Trophoblast cell (in vitro differentiated cells and primary cell): ENCODE measurements at regions not wholly inside any gene's neighbourhood (a gene's known extent, or its start where the extent isn't known, plus 50 kb on each side); places are given as distances from the start of the nearest gene placed in this dataset.

Experiments used
- DNase-seq, 2 donors: peaks; one replicate each; pipeline ENCODE4 v3.0.0-alpha.2; 2016
- H2AFZ ChIP-seq: 2 replicates; pipeline ENCODE4 v1.6.1; 2013; ENCODE audit warnings: low read length, moderate library complexity, mild to moderate bottlenecking; ENCODE audit not compliant: insufficient read depth, poor library complexity
- H2AK5ac ChIP-seq: 2 replicates; pipeline ENCODE4 v1.6.1; 2013; ENCODE audit warnings: mild to moderate bottlenecking, low read length
- H2BK120ac ChIP-seq: 2 replicates; pipeline ENCODE4 v1.6.1; 2013; ENCODE audit warnings: low read length, mild to moderate bottlenecking, moderate library complexity; ENCODE audit not compliant: insufficient read depth, poor library complexity
- H2BK12ac ChIP-seq: 2 replicates; pipeline ENCODE4 v1.6.1; 2013; ENCODE audit warnings: mild to moderate bottlenecking, low read length, moderate library complexity
- H2BK5ac ChIP-seq: 2 replicates; pipeline ENCODE4 v1.6.1; 2013; ENCODE audit warnings: low read length, low read depth, moderate library complexity, mild to moderate bottlenecking; ENCODE audit not compliant: poor library complexity
- H3K14ac ChIP-seq: 2 replicates; pipeline ENCODE4 v1.6.1; 2013; ENCODE audit warnings: mild to moderate bottlenecking, low read length
- H3K18ac ChIP-seq: 2 replicates; pipeline ENCODE4 v1.6.1; 2013; ENCODE audit warnings: mild to moderate bottlenecking, low read length
- H3K23ac ChIP-seq: 2 replicates; pipeline ENCODE4 v1.6.1; 2013; ENCODE audit warnings: low read length
- H3K27ac ChIP-seq: 2 replicates; pipeline ENCODE4 v1.5.1; 2013; ENCODE audit warnings: low read depth, mild to moderate bottlenecking, inconsistent platforms, low read length, moderate library complexity
- H3K27me3 ChIP-seq: 2 replicates; pipeline ENCODE4 v1.6.1; 2013; ENCODE audit warnings: inconsistent platforms, mild to moderate bottlenecking, low read length, moderate library complexity; ENCODE audit not compliant: insufficient read depth
- H3K36me3 ChIP-seq, 2 experiments: 1 replicate in 1 of 2; 2 replicates in 1 of 2; pipeline ENCODE4 v1.6.1; 2013; ENCODE audit warnings: low read length in 2 of 2, mild to moderate bottlenecking in 2 of 2, moderate library complexity in 1 of 2; ENCODE audit not compliant: insufficient read depth in 2 of 2, control insufficient read depth in 1 of 2
- H3K4ac ChIP-seq: 2 replicates; pipeline ENCODE4 v1.6.1; 2013; ENCODE audit warnings: low read depth, mild to moderate bottlenecking, low read length, moderate library complexity
- H3K4me1 ChIP-seq, 2 experiments: 1 replicate in 1 of 2; 2 replicates in 1 of 2; pipeline ENCODE4 v1.6.1; 2013; ENCODE audit warnings: low read length in 2 of 2, mild to moderate bottlenecking in 2 of 2, moderate library complexity in 1 of 2; ENCODE audit not compliant: insufficient read depth in 2 of 2, control insufficient read depth in 1 of 2
- H3K4me2 ChIP-seq: 2 replicates; pipeline ENCODE4 v1.6.1; 2013; ENCODE audit warnings: inconsistent platforms, mild to moderate bottlenecking, low read length, moderate library complexity
- H3K4me3 ChIP-seq: 2 replicates; pipeline ENCODE4 v1.5.1; 2013; ENCODE audit warnings: mild to moderate bottlenecking, low read depth, low read length, inconsistent platforms
- H3K79me1 ChIP-seq: one replicate; pipeline ENCODE4 v1.6.1; 2013; ENCODE audit warnings: low read length
- H3K79me2 ChIP-seq: 2 replicates; pipeline ENCODE4 v1.6.1; 2013; ENCODE audit warnings: low read length, mild to moderate bottlenecking; ENCODE audit not compliant: control insufficient read depth, insufficient read depth, poor library complexity
- H3K9ac ChIP-seq: 2 replicates; pipeline ENCODE4 v1.6.1; 2013; ENCODE audit warnings: mild to moderate bottlenecking, low read length
- H3K9me3 ChIP-seq: 2 replicates; pipeline ENCODE4 v1.6.1; 2013; ENCODE audit warnings: low read depth, mild to moderate bottlenecking, control low read depth, inconsistent platforms, low read length; ENCODE audit not compliant: insufficient read depth
- H4K12ac ChIP-seq: 2 replicates; pipeline ENCODE4 v1.6.1; 2013; ENCODE audit warnings: low read depth, mild to moderate bottlenecking, low read length, moderate library complexity
- H4K8ac ChIP-seq: 2 replicates; pipeline ENCODE4 v1.6.1; 2013; ENCODE audit warnings: low read depth, mild to moderate bottlenecking, low read length, moderate library complexity
- H4K91ac ChIP-seq: one replicate; pipeline ENCODE4 v1.6.1; 2013; ENCODE audit warnings: low read depth, mild to moderate bottlenecking, low read length, moderate library complexity
- WGBS: extraction: QIAGEN DNeasy Blood & Tissue Kit; methylation state at CpG from one replicate; pipeline ENCODE4 v1.1.7; 2013; ENCODE audit warnings: missing lambda C conversion rate; ENCODE audit not compliant: insufficient read length, insufficient coverage; ENCODE audit errors: extremely low coverage; 5-methylcytosine and 5-hydroxymethylcytosine counted together

- Histone ChIP-seq H2BK12ac (no peak overlapping the region), H3K9ac (no peak overlapping the region), H3K79me2 (no peaks in the 10 kb centered on the region), H3K23ac (no peak overlapping the region), H4K91ac (no peak overlapping the region), H2AK5ac (no peak overlapping the region), H3K4me1 (no peaks in the 10 kb centered on the region), H2AFZ (no peak overlapping the region), H3K4ac (no peak overlapping the region), H3K18ac (no peak overlapping the region), H4K8ac (no peak overlapping the region), H4K12ac (no peak overlapping the region), H3K27ac (no peak overlapping the region), H2BK120ac (no peak overlapping the region), H3K4me3 (no peak overlapping the region), H3K14ac (no peak overlapping the region), H3K4me2 (no peak overlapping the region), H3K27me3 (no peaks in the 10 kb centered on the region), H3K36me3 (no peaks in the 10 kb centered on the region), H3K9me3 (no peaks in the 10 kb centered on the region), H2BK5ac (no peak overlapping the region), H3K79me1 (no peaks in the 10 kb centered on the region)
- no peak for DNase-seq
Observed at GRCh38 chr21:14713109-14713508, 167.0 kb upstream of the SAMSN1 start.

GRCh38 chr21:14712121-14712715 is 166.1 kb upstream of the SAMSN1 start:
- H3K4me2 ChIP-seq = no peak overlapping the region
- no peaks in the 10 kb centered on the region for H3K79me2 ChIP-seq
- H4K91ac ChIP-seq = no peak overlapping the region
- H4K12ac ChIP-seq = no peak overlapping the region
- no CpG with 5 or more reads among the region's 1 CpG for WGBS
- no peak overlapping the region for H2BK120ac ChIP-seq
- no peak overlapping the region for H3K18ac ChIP-seq
- no peaks in the 10 kb centered on the region for H3K36me3 ChIP-seq
- DNase-seq = peak; percentile 43 to 72
- H2BK12ac ChIP-seq = no peak overlapping the region
- no peak overlapping the region for H3K4ac ChIP-seq
- no peak overlapping the region for H3K27ac ChIP-seq
- no peak overlapping the region for H3K14ac ChIP-seq
- H4K8ac ChIP-seq = no peak overlapping the region
- H3K9me3 ChIP-seq = no peaks in the 10 kb centered on the region
- H3K23ac ChIP-seq = no peak overlapping the region
- H2BK5ac ChIP-seq = no peak overlapping the region
- no peaks in the 10 kb centered on the region for H3K27me3 ChIP-seq
- H3K79me1 ChIP-seq = no peaks in the 10 kb centered on the region
- no peak overlapping the region for H2AFZ ChIP-seq
- no peak overlapping the region for H3K9ac ChIP-seq
- no peak overlapping the region for H2AK5ac ChIP-seq
- no peak overlapping the region for H3K4me3 ChIP-seq
- H3K4me1 ChIP-seq = no peaks in the 10 kb centered on the region

- H4K91ac ChIP-seq = no peak overlapping the region
- H3K79me2 ChIP-seq = no peaks in the 10 kb centered on the region
- H2AK5ac ChIP-seq = no peak overlapping the region
- H3K9ac ChIP-seq = no peak overlapping the region
- no CpG with 5 or more reads among the region's 1 CpG for WGBS
- H3K4me3 ChIP-seq = no peak overlapping the region
- no peak overlapping the region for H3K23ac ChIP-seq
- no peak overlapping the region for H4K8ac ChIP-seq
- no peaks in the 10 kb centered on the region for H3K79me1 ChIP-seq
- H3K27ac ChIP-seq = no peak overlapping the region
- no peak overlapping the region for H2BK120ac ChIP-seq
- peak in 1 of 2 donors; percentile 61 for DNase-seq
- H3K9me3 ChIP-seq = no peaks in the 10 kb centered on the region
- no peak overlapping the region for H3K18ac ChIP-seq
- no peaks in the 10 kb centered on the region for H3K36me3 ChIP-seq
- H2BK12ac ChIP-seq = no peak overlapping the region
- no peak overlapping the region for H4K12ac ChIP-seq
- H3K4ac ChIP-seq = no peak overlapping the region
- H3K14ac ChIP-seq = no peak overlapping the region
- no peak overlapping the region for H2BK5ac ChIP-seq
- no peaks in the 10 kb centered on the region for H3K27me3 ChIP-seq
- H3K4me2 ChIP-seq = no peak overlapping the region
- no peak overlapping the region for H2AFZ ChIP-seq
- no peaks in the 10 kb centered on the region for H3K4me1 ChIP-seq
Observed at GRCh38 chr21:14711287-14711686, 165.2 kb upstream of the SAMSN1 start.

GRCh38 chr21:14707511-14708020 is 161.5 kb upstream of the SAMSN1 start:
- Histone ChIP-seq H2BK12ac (no peak overlapping the region), H3K36me3 (no peaks in the 10 kb centered on the region), H4K91ac (no peak overlapping the region), H3K4me3 (no peak overlapping the region), H3K79me2 (no peaks in the 10 kb centered on the region), H3K18ac (no peak overlapping the region), H3K9ac (no peak overlapping the region), H4K12ac (no peak overlapping the region), H2BK5ac (no peak overlapping the region), H3K27ac (no peak overlapping the region), H3K4me1 (no peaks in the 10 kb centered on the region), H2AFZ (no peak overlapping the region), H3K14ac (no peak overlapping the region), H2AK5ac (no peak overlapping the region), H3K4ac (no peak overlapping the region), H3K27me3 (no peaks in the 10 kb centered on the region), H3K9me3 (no peaks in the 10 kb centered on the region), H3K23ac (no peak overlapping the region), H4K8ac (no peak overlapping the region), H3K4me2 (no peak overlapping the region), H2BK120ac (no peak overlapping the region), H3K79me1 (no peaks in the 10 kb centered on the region)
- WGBS = no CpG with 5 or more reads among the region's 2 CpGs
- DNase-seq = no peak
